Omental fat pad (tissue), 3 donors: ENCODE measurements at regions not wholly inside any gene's neighbourhood (a gene's known extent, or its start where the extent isn't known, plus 50 kb on each side); places are given as distances from the start of the nearest gene placed in this dataset.

Experiments
- ATAC-seq: fragments of 150-250 bp; one replicate; pipeline ENCODE4 v1.9.1; 2016; ENCODE audit warnings: mild to moderate bottlenecking, moderate library complexity; ENCODE audit not compliant: low FRiP score
- DNase-seq: peaks from one replicate; pipeline ENCODE4 v3.0.0-alpha.2; 2019; ENCODE audit warnings: low spot score
- CTCF ChIP-seq, 3 donors: fragments of 450-650 bp; IDR thresholded peaks; one replicate each; pipeline ENCODE4 v1.5.1; 2016 to 2017; ENCODE audit warnings: antibody characterized with exemption in 3 of 3, mild to moderate bottlenecking in 3 of 3, moderate library complexity in 2 of 3

GRCh38 chr12:60252359-60253096, 656.7 kb downstream of the SLC16A7 start:
- no peak for TF ChIP-seq CTCF (IDR thresholded peaks at IDR 0.05)
- DNase-seq: no peak
- ATAC-seq: no peak

- ATAC-seq: no peak
- no peak for TF ChIP-seq CTCF (IDR thresholded peaks at IDR 0.05)
Measured at GRCh38 chr12:60255044-60255443, 659.2 kb downstream of the SLC16A7 start.

GRCh38 chr12:60257063-60257462, 661.2 kb downstream of the SLC16A7 start:
- no peak for TF ChIP-seq CTCF (IDR thresholded peaks at IDR 0.05)
- DNase-seq (no peak), ATAC-seq (no peak)

More at GRCh38 chr12:60255044-60255443, 659.2 kb downstream of the SLC16A7 start:
- no peak for DNase-seq

- no peak for DNase-seq
- no peak for TF ChIP-seq CTCF (IDR thresholded peaks at IDR 0.05)
- ATAC-seq: no peak
Measured at GRCh38 chr12:60259225-60259624, 663.4 kb downstream of the SLC16A7 start.

DNA sequence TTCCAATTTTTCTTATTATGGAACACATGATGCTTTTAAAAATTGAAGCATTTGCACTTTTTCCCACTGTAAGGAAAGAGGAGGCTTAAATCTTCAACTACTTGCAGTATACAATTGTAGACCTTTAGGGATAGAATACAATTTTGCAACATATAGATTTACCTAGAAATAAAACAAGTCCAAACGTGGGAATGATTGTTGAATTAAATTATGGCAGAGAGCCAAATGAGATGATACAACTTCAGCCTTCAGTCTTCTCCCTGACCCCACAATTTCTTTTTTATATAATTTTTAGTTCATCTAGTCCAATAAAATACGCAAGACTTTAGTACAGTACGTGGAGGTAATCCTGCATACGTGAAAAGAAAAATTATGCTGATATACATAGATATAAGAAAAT, 666.5 kb downstream of the SLC16A7 start:
- no peak for TF ChIP-seq CTCF (IDR thresholded peaks at IDR 0.05)
- no peak for DNase-seq
- ATAC-seq: no peak

GRCh38 chr12:60263161-60263560, 667.3 kb downstream of the SLC16A7 start:
- no peak for TF ChIP-seq CTCF (IDR thresholded peaks at IDR 0.05)
- ATAC-seq (no peak), DNase-seq (no peak)

DNA sequence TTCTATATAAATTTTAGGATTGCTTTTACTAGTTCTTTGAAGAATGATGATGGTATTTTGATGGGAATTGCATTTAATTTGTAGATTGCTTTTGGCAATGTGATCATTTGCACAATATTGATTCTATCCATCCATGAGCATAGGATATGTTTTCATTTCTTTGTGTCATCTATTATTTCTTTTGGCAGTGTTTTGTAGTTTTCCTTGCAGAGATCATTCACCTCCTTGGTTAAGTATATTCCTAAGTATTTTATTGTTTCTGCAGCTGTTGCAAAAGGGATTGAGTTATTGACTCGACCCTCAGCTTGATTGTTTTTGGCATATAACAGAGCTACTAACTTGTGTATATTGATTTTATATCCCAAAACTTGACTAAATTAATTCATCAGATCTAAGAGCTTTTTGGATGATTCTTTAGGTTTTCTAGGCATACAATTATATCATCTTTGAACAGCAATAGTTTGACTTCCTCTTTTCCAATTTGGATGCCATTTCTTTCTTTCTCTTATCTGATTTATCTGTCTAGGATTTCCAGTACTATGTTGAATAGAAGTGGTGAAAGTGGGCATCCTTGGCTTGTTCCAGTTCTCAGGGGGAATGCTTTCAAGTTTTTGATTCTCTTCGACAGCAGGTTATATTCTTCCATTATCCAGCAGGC, 668.1 kb downstream of the SLC16A7 start:
- no peak for ATAC-seq
- TF ChIP-seq CTCF (IDR thresholded peaks at IDR 0.05): no peak
- DNase-seq: no peak
